ENCODE measurements at regions not wholly inside any gene's neighbourhood (a gene's known extent, or its start where the extent isn't known, plus 50 kb on each side); places are given as distances from the start of the nearest gene placed in this dataset.
A peak's percentile ranks its signal among the peaks of the same experiment; 100 is the strongest.

DNA sequence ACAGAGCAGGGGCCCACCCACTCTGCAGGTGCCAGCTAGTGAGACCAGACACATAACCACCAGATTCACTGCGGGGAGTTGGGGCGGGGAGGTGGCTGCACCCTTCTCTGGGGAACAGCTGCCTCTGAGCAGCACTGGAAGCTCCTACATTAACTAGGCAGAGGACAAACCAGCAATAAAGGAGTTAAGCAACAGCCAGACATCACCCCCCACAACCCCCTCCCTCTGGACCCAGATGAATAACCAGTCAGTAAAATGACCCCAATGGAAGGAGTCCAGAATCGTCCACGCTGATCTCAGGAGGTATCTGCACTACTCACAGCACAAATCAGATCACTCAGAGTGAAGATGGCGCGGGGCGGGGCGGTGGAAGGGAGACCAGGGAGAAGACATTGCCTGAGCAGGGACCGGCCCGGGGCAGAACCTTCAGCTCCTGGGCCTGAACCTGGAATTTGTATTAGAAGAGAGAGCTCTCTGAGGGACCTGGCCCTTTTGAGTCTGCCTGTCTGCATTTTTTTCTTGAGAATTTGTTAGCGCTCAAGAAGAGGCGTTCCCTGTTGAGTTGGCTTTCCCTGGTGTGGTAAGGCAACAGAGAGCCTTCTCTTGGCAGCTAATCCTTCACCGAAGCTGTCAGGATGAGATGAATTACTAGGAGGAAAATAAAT is 125.5 kb upstream of the NCAM1 start:
- no peak overlapping the region for H3K27ac ChIP-seq
- TF ChIP-seq, protein P1, sequence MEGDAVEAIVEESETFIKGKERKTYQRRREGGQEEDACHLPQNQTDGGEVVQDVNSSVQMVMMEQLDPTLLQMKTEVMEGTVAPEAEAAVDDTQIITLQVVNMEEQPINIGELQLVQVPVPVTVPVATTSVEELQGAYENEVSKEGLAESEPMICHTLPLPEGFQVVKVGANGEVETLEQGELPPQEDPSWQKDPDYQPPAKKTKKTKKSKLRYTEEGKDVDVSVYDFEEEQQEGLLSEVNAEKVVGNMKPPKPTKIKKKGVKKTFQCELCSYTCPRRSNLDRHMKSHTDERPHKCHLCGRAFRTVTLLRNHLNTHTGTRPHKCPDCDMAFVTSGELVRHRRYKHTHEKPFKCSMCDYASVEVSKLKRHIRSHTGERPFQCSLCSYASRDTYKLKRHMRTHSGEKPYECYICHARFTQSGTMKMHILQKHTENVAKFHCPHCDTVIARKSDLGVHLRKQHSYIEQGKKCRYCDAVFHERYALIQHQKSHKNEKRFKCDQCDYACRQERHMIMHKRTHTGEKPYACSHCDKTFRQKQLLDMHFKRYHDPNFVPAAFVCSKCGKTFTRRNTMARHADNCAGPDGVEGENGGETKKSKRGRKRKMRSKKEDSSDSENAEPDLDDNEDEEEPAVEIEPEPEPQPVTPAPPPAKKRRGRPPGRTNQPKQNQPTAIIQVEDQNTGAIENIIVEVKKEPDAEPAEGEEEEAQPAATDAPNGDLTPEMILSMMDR (IDR thresholded peaks at IDR 0.05) = no peak
- TF ChIP-seq ZFX (IDR thresholded peaks at IDR 0.05; ENCODE audit: borderline replicate concordance) = no peak

- no peak overlapping the region for H3K27ac ChIP-seq
- TF ChIP-seq, protein P1 (IDR thresholded peaks at IDR 0.05) = no peak
- no peak for TF ChIP-seq ZFX (IDR thresholded peaks at IDR 0.05; ENCODE audit: borderline replicate concordance)
Measured at GRCh38 chr11:112836256-112836602, 125.0 kb upstream of the NCAM1 start.

- no peak overlapping the region for H3K27ac ChIP-seq
- no peak for TF ChIP-seq ZFX (IDR thresholded peaks at IDR 0.05; ENCODE audit: borderline replicate concordance)
- TF ChIP-seq, protein P1 (IDR thresholded peaks at IDR 0.05) = 0 out of 2 replicates have a peak, but pooled peaks have one; percentile 4
Measured at GRCh38 chr11:112837162-112837826, 123.9 kb upstream of the NCAM1 start.

DNA sequence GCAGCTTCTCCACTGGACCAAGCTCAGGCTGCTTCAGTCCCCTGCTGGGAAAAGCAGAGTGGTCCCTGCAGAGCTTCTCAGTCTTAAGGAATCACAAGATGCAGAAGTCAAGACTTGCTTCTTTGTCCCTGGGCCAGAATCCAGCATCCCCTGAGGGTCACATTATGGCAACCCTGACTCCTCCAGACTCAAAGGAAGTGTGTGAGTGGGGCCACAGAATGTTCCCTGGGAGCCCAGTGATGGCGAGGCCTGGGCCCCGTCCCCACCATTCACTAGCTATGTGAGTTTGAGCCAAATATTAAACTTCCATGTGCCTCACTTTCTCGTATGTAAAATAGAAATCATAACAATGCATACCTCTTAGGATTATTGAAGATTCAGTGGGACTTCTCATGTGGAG is 122.2 kb upstream of the NCAM1 start:
- TF ChIP-seq, protein P1 (IDR thresholded peaks at IDR 0.05) = no peak
- no peak for TF ChIP-seq ZFX (IDR thresholded peaks at IDR 0.05; ENCODE audit: borderline replicate concordance)
- H3K27ac ChIP-seq = no peak overlapping the region

- no peak overlapping the region for H3K27ac ChIP-seq
- TF ChIP-seq, protein P1 (IDR thresholded peaks at IDR 0.05) = no peak
- TF ChIP-seq ZFX (IDR thresholded peaks at IDR 0.05; ENCODE audit: borderline replicate concordance) = no peak
Measured at GRCh38 chr11:112841729-112842128, 119.5 kb upstream of the NCAM1 start.

- H3K27ac ChIP-seq = no peak overlapping the region
- TF ChIP-seq ZFX (IDR thresholded peaks at IDR 0.05; ENCODE audit: borderline replicate concordance) = no peak
- TF ChIP-seq, protein P1 (IDR thresholded peaks at IDR 0.05) = no peak
Measured at GRCh38 chr11:112842151-112842550, 119.1 kb upstream of the NCAM1 start.

DNA sequence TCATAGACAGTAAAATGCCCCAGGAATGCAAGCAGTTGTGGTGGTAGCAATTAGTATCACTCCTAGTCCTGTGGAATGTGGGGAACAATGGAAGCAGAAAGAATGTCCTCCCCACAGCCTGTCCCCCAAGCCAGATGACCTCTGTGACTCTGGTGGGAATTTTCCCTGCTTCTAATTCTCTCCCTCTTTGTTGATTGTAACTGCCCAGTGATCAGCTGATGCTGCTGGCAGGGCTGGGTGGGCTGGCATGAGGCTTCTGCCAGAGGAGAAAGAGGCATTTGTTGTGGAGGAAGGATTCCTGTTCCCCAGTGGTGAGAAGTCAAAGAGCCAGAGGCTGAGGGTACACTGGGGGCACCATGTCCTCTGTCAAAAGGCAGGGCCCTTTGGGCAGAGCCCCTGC is 116.7 kb upstream of the NCAM1 start:
- H3K27ac ChIP-seq = no peak overlapping the region
- no peak for TF ChIP-seq ZFX (IDR thresholded peaks at IDR 0.05; ENCODE audit: borderline replicate concordance)
- TF ChIP-seq, protein P1 (IDR thresholded peaks at IDR 0.05) = no peak
